ENCODE measurements at regions not wholly inside any gene's neighbourhood (a gene's known extent, or its start where the extent isn't known, plus 50 kb on each side); places are given as distances from the start of the nearest gene placed in this dataset.

DNA sequence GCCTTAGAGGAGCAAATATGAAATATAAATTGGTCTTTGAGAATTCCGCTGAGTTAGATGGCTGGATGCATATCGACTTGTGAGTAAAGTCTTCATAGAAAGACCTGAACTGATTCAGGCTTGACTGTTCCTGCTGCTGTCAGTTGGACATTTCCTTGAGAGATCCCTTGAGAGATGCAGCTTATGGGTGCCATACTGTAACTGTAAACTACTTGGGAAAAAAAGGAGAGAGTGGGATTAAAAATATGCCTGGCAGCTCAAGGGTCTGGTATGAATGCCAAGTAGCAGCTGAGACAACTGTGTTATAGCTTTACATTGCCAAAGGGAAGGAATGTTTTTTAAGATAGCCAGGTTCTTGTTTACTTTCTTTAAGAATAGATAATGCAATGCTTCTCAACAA is 926.6 kb downstream of the EPHA3 start:
- no peaks in the 10 kb centered on the region for H3K4me1 Mint-ChIP-seq
- no peaks in the 10 kb centered on the region for H3K27me3 Mint-ChIP-seq (ENCODE audit: low read depth in 3 of 3)
- H3K4me3 Mint-ChIP-seq: no peak overlapping the region
- no peaks in the 10 kb centered on the region for H3K36me3 Mint-ChIP-seq
- no peak overlapping the region for H3K27ac Mint-ChIP-seq
- no peak for DNase-seq
- H3K9me3 Mint-ChIP-seq: peaks cover 11 to 53% (median 24%) of the 10 kb centered on the region in 6 donors

DNA sequence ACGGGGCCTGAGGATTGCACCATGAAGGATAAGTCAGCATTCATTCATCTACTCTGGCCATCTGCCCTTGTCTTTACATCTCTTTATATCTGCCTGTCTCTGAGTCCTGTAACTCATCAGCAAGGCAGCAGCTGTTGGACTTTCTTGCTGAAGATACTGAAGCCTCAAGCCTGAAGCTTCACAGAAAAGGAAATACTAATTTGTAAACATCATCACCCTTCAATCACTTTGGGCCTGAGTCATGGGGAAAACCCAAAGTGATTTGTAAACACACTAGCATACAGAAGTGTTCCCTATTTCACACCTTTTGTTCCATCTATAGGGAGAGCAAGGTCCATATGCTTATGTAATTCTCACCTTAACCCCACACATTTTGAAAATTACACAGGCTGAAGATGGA is 928.2 kb downstream of the EPHA3 start:
- no peaks in the 10 kb centered on the region for H3K27me3 Mint-ChIP-seq (ENCODE audit: low read depth in 3 of 3)
- no peak overlapping the region for H3K4me3 Mint-ChIP-seq
- DNase-seq: no peak
- H3K4me1 Mint-ChIP-seq: no peaks in the 10 kb centered on the region
- H3K27ac Mint-ChIP-seq: no peak overlapping the region
- H3K9me3 Mint-ChIP-seq: peaks cover 11 to 53% (median 24%) of the 10 kb centered on the region in 6 donors
- no peaks in the 10 kb centered on the region for H3K36me3 Mint-ChIP-seq

DNA sequence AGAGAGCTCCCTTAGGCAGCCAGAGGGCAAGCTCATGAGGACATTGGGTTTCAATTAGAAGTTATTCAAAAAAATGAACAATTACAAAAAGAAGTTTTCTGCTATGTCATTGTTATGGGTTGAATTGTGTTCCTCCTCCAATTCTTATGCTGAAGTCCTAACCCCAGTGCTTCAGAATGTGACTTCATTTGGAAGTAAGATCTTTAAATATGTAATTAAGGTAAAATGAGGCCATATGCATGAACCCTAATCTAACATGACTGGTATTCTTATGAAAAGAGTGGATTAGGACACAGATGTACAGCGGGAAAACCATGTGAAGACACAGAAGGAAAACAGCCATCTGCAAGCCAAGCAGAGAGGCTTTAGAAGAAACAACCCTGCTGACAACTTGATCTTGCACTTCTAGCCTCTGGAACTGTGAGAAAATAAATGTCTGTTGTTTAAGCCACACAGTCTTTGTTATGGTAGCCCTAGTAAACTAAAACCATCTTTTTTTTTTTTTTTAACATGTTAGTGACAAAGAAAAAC is 929.6 kb downstream of the EPHA3 start:
- no peak overlapping the region for H3K4me3 Mint-ChIP-seq
- no peaks in the 10 kb centered on the region for H3K4me1 Mint-ChIP-seq
- H3K9me3 Mint-ChIP-seq: peaks cover 11 to 46% (median 21%) of the 10 kb centered on the region in 6 donors
- H3K27ac Mint-ChIP-seq: no peak overlapping the region
- H3K27me3 Mint-ChIP-seq (ENCODE audit: low read depth in 3 of 3): no peaks in the 10 kb centered on the region
- no peaks in the 10 kb centered on the region for H3K36me3 Mint-ChIP-seq
- no peak for DNase-seq

- H3K36me3 Mint-ChIP-seq: no peaks in the 10 kb centered on the region
Measured at GRCh38 chr3:90039994-90040393, 932.6 kb downstream of the EPHA3 start.

GRCh38 chr3:90040554-90040953 is 933.1 kb downstream of the EPHA3 start:
- Mint-ChIP-seq H3K4me3 (no peak overlapping the region), H3K27me3 (ENCODE audit: low read depth in 3 of 3) (no peaks in the 10 kb centered on the region), H3K36me3 (no peaks in the 10 kb centered on the region), H3K4me1 (no peaks in the 10 kb centered on the region), H3K27ac (no peak overlapping the region), H3K9me3 (peaks cover 7 to 38% (median 21%) of the 10 kb centered on the region in 6 donors)
- DNase-seq: no peak

More at GRCh38 chr3:90039994-90040393, 932.6 kb downstream of the EPHA3 start:
- Mint-ChIP-seq H3K9me3 (peaks cover 5 to 41% (median 21%) of the 10 kb centered on the region in 6 donors), H3K27ac (no peak overlapping the region), H3K27me3 (ENCODE audit: low read depth in 3 of 3) (no peaks in the 10 kb centered on the region), H3K4me3 (no peak overlapping the region), H3K4me1 (no peaks in the 10 kb centered on the region)
- DNase-seq: no peak

DNA sequence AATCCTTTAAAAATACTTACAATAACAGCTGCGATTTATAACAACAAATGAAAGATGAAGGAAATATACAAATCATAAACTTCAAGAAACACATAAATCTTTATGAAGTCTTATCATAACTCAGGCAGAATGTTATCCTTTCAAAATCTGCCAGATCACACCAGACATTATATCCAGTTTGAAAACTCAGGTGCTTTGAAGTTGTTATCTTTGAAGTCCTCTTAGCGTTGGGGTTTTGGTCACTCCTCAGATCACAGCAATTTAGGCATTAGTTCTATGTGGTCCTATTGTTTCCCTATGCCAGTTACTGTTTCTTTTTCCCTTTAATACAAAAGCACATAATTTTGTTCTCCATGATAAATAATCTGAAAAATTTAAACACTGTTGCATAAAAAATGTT is 934.6 kb downstream of the EPHA3 start:
- H3K4me3 Mint-ChIP-seq: no peak overlapping the region
- DNase-seq: no peak
- peaks cover 10 to 36% (median 16%) of the 10 kb centered on the region in 6 donors for H3K9me3 Mint-ChIP-seq
- H3K27ac Mint-ChIP-seq: no peak overlapping the region
- H3K27me3 Mint-ChIP-seq (ENCODE audit: low read depth in 3 of 3): no peaks in the 10 kb centered on the region
- no peaks in the 10 kb centered on the region for H3K4me1 Mint-ChIP-seq
- peaks cover 0 to 5% (median 0%) of the 10 kb centered on the region in 3 donors for H3K36me3 Mint-ChIP-seq

DNA sequence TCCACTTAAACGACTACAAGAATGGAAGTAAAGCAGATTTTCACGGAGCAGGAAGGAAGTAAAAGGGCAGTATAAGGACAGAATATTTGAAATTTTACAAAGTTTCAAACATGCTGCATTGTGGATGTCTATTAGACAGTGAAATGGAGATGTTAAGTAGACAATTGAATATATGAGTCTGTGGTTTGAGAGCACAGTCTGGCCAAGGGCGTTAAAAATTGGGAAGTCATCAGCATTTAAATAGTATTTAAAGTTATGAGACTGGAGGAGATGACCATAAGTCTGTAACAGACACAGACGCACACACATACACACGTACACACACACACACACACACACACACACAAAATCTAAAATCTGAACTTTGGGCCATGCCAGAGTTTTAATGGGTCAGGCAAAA is 935.9 kb downstream of the EPHA3 start:
- Mint-ChIP-seq H3K27me3 (ENCODE audit: low read depth in 3 of 3) (no peaks in the 10 kb centered on the region), H3K4me3 (no peak overlapping the region), H3K36me3 (peaks cover 0 to 5% (median 0%) of the 10 kb centered on the region in 3 donors), H3K9me3 (peaks cover 6 to 36% (median 22%) of the 10 kb centered on the region in 6 donors), H3K27ac (no peak overlapping the region), H3K4me1 (no peaks in the 10 kb centered on the region)
- no peak for DNase-seq

DNA sequence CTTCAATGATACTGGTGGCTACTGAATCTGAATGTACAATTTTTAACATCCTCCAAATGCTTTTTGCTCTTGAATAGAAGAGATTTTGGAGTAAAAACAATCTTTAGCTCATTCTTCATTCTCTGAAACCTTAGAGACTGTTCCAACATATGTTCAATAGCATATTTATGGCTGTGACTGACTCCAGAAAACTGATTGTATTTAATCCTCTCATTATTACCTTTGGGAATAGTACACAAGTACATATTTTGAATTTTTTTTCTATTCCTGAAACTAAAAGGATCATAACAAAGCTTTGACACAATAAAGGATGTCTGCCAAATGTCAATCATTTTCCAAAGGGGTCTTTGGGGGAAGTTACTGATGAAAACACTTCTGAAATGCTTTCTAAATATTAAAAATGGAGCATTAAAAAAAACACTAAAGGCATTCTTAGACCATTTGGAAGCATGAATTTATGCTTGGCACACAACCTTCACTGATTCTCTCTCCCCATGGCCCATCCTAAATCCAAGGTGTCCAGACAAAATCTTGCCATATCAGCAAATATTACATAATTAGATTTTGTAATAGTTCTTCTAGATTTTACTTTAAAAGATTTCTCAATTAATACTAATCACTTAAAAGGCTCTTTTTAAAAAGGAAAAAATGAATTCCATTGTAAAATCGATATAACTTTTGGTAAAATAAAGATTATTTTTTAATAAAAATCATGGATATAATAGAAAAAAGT is 936.8 kb downstream of the EPHA3 start:
- no peak overlapping the region for H3K4me3 Mint-ChIP-seq
- DNase-seq: no peak
- H3K27me3 Mint-ChIP-seq (ENCODE audit: low read depth in 3 of 3): no peaks in the 10 kb centered on the region
- no peak overlapping the region for H3K27ac Mint-ChIP-seq
- H3K4me1 Mint-ChIP-seq: no peaks in the 10 kb centered on the region
- H3K9me3 Mint-ChIP-seq: peaks cover 6 to 41% (median 28%) of the 10 kb centered on the region in 6 donors
- peaks cover 0 to 5% (median 0%) of the 10 kb centered on the region in 3 donors for H3K36me3 Mint-ChIP-seq

DNA sequence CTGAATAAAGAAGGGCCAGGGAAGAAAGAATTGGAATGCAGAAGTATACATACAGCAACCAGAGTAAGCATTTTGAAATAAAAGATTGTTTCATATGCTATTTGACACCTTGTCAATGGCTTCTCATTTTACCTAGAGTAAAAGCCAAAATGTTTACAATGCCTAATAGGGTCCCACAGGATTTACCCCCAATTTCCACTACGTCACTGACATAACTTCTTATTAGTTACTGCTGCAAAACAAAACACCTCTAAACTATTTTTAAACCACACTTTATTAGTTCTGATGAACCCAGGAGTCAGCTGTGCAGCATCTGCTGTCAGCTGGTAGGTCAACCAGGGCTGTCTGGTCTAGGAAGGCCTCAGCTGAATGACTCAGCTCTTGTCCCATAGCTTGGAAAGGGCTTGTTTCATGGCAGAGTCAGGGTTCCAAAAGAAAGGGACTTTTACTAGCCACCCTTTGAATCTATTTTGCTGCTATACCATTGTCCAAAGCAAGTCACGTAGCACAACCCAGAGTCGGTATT is 945.1 kb downstream of the EPHA3 start:
- Mint-ChIP-seq H3K27me3 (ENCODE audit: low read depth in 3 of 3) (no peaks in the 10 kb centered on the region), H3K27ac (no peak overlapping the region), H3K36me3 (no peaks in the 10 kb centered on the region), H3K9me3 (peaks cover 9 to 54% (median 33%) of the 10 kb centered on the region in 6 donors), H3K4me1 (no peaks in the 10 kb centered on the region), H3K4me3 (no peak overlapping the region)
- no peak for DNase-seq

- Mint-ChIP-seq H3K9me3 (peaks cover 10 to 50% (median 21%) of the 10 kb centered on the region in 6 donors), H3K27me3 (ENCODE audit: low read depth in 3 of 3) (no peaks in the 10 kb centered on the region), H3K4me3 (no peak overlapping the region), H3K27ac (no peak overlapping the region), H3K4me1 (no peaks in the 10 kb centered on the region), H3K36me3 (no peaks in the 10 kb centered on the region)
- no peak for DNase-seq
Measured at GRCh38 chr3:90054311-90054710, 946.9 kb downstream of the EPHA3 start.

DNA sequence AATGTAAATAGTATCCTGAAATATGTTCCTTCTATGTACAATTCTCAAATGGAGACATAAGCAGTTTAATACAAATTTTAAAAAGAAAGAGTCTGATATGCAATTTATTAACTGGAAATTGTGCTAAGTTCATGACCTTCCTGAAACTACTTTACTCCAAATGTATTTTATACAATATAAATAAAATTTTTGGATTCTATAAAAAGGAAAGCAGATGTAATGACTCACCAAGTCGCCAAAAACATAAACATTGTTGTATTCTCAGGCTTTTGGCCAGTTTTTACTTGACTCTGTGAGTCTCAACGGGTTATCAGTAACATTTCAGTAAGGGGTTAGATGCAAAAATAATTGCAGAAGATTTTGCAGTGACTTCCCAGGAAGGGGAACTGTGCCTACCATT is 948.2 kb downstream of the EPHA3 start:
- Mint-ChIP-seq H3K4me1 (no peaks in the 10 kb centered on the region), H3K27ac (no peak overlapping the region), H3K36me3 (no peaks in the 10 kb centered on the region), H3K27me3 (ENCODE audit: low read depth in 3 of 3) (no peaks in the 10 kb centered on the region), H3K4me3 (no peak overlapping the region), H3K9me3 (peaks cover 10 to 52% (median 22%) of the 10 kb centered on the region in 6 donors)
- no peak for DNase-seq

- no peak for DNase-seq
- no peaks in the 10 kb centered on the region for H3K27me3 Mint-ChIP-seq (ENCODE audit: low read depth in 3 of 3)
- peaks cover 9 to 56% (median 24%) of the 10 kb centered on the region in 6 donors for H3K9me3 Mint-ChIP-seq
- no peaks in the 10 kb centered on the region for H3K36me3 Mint-ChIP-seq
- no peak overlapping the region for H3K4me3 Mint-ChIP-seq
- no peak overlapping the region for H3K27ac Mint-ChIP-seq
- no peaks in the 10 kb centered on the region for H3K4me1 Mint-ChIP-seq
Measured at GRCh38 chr3:90056281-90057032, 949.0 kb downstream of the EPHA3 start.

- peaks cover 0 to 2% (median 0%) of the 10 kb centered on the region in 3 donors for H3K27me3 Mint-ChIP-seq (ENCODE audit: low read depth in 3 of 3)
- H3K4me3 Mint-ChIP-seq: no peak overlapping the region
- no peak for DNase-seq
- H3K27ac Mint-ChIP-seq: no peak overlapping the region
- no peaks in the 10 kb centered on the region for H3K4me1 Mint-ChIP-seq
- H3K9me3 Mint-ChIP-seq: peaks cover 4 to 56% (median 20%) of the 10 kb centered on the region in 6 donors
- no peaks in the 10 kb centered on the region for H3K36me3 Mint-ChIP-seq
Measured at GRCh38 chr3:90062016-90062415, 954.6 kb downstream of the EPHA3 start.

DNA sequence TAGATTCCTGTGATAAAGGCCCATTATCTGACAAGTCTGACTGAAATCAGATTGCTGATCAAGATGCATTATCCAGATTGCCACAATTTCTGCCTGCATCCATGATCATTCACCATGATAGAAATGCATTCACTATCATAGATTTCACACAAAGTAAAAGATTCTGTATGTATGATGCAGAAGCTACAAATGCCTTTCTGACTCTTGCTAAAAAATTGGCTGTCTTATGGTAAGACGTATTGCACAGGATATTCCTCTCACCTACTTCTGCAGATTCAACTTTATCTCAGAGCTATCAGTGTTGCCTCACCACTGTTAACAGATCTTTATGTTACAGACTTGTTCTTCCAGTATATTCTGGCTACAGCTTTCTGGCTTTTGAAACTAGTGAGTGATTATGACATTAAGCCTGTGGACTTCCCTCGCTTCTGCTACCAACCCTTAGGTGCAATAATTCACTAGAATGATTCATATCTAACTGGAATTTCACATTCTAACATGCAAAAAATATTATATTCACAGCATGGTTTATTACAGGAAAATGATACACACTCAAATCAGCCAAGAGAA is 955.3 kb downstream of the EPHA3 start:
- Mint-ChIP-seq H3K4me1 (no peaks in the 10 kb centered on the region), H3K27ac (no peak overlapping the region), H3K36me3 (no peaks in the 10 kb centered on the region), H3K9me3 (peaks cover 4 to 52% (median 22%) of the 10 kb centered on the region in 6 donors), H3K4me3 (no peak overlapping the region), H3K27me3 (ENCODE audit: low read depth in 3 of 3) (peaks cover 0 to 2% (median 0%) of the 10 kb centered on the region in 3 donors)
- DNase-seq: no peak

All from immature natural killer cell (primary cell).